AG04450 (cell line): ENCODE measurements at regions not wholly inside any gene's neighbourhood (a gene's known extent, or its start where the extent isn't known, plus 50 kb on each side); places are given as distances from the start of the nearest gene placed in this dataset.

Experiments used
- CTCF ChIA-PET: fragments of 300-600, 350-600 bp; formaldehyde crosslinking; extraction: SDS; loops from one replicate; lab custom pipeline; 2022; ENCODE audit warnings: antibody characterized with exemption, inconsistent platforms; lab: Charles Lee
- POLR2A ChIA-PET: fragments of 350-600 bp; formaldehyde crosslinking; extraction: SDS; loops from one replicate; lab custom pipeline; 2021; ENCODE audit warnings: antibody characterized with exemption, inconsistent platforms; lab: Yijun Ruan, JAX
- DNase-seq: peaks from one replicate; pipeline ENCODE4 v3.0.0-alpha.2; 2011; ENCODE audit warnings: low read depth, low spot score
- H3K27ac ChIP-seq: one replicate; pipeline ENCODE4 v1.5.1; 2012; ENCODE audit warnings: low read depth, low read length, control low read depth
- H3K27me3 ChIP-seq: one replicate; pipeline ENCODE4 v1.6.0; 2012; ENCODE audit warnings: low read length; ENCODE audit not compliant: control insufficient read depth, insufficient read depth
- H3K4me3 ChIP-seq: 2 replicates; pipeline ENCODE4 v1.5.1; 2011; ENCODE audit warnings: mild to moderate bottlenecking, low read depth, low read length, control low read depth
- H3K9me3 ChIP-seq: 2 replicates; pipeline ENCODE4 v1.5.1; 2012; ENCODE audit warnings: low read length; ENCODE audit not compliant: control insufficient read depth, insufficient read depth
- TF ChIP-seq, protein P1 (sequence below): IDR thresholded peaks from 2 replicates; pipeline ENCODE4 v1.5.1; 2011; ENCODE audit warnings: low read depth, low read length, control low read depth, inconsistent platforms

DNA sequence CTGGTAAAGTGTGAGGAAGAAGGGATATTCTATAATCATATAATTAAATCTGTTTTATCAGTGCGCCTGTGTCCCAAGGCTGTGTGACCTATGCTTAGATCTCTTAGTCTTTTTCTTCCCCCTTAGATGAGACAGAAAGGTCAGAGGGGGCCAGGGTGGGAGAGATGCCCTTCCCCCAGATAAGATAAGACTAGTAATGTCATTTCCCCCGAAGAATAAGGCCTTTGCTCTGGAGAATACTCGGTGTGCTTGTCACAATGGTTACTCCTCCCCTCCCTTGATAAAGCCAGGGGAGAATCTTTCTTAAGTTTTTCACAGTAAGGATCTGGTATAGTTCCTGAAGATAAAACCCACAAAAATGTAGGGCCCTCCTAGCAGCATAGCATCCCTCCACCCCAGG is 1041.8 kb downstream of the SORCS3 start:
- no peak for DNase-seq
- no peak overlapping the region for H3K27ac ChIP-seq
- H3K9me3 ChIP-seq, result peaks cover 17% of the 10 kb centered on the region; the same call in 1 of the 2 replicates
- ChIA-PET POLR2A (no interaction called here), CTCF (no interaction called here)
- no peak overlapping the region for H3K4me3 ChIP-seq
- TF ChIP-seq, protein P1, sequence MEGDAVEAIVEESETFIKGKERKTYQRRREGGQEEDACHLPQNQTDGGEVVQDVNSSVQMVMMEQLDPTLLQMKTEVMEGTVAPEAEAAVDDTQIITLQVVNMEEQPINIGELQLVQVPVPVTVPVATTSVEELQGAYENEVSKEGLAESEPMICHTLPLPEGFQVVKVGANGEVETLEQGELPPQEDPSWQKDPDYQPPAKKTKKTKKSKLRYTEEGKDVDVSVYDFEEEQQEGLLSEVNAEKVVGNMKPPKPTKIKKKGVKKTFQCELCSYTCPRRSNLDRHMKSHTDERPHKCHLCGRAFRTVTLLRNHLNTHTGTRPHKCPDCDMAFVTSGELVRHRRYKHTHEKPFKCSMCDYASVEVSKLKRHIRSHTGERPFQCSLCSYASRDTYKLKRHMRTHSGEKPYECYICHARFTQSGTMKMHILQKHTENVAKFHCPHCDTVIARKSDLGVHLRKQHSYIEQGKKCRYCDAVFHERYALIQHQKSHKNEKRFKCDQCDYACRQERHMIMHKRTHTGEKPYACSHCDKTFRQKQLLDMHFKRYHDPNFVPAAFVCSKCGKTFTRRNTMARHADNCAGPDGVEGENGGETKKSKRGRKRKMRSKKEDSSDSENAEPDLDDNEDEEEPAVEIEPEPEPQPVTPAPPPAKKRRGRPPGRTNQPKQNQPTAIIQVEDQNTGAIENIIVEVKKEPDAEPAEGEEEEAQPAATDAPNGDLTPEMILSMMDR, result no peak
- no peaks in the 10 kb centered on the region for H3K27me3 ChIP-seq

DNA sequence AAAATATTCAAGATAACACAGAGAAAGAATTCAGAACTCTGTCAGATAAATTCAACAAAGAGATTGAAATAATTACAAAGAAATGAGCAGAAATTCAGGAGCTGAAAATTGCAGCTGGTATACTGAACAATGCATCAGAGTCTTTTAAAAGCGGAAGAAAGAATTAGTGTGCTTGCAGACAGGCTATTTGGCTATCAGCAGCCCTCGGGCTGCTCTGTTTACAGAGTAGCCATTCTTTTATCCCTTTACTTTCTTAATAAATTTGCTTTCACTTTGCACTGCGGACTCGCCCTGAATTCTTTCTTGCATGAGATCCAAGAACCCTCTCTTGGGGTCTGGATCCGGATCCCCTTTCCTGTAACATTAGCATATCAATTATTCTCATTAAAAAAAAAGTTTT is 1040.0 kb downstream of the SORCS3 start:
- no peak for DNase-seq
- TF ChIP-seq, protein P1, result no peak
- CTCF ChIA-PET, result no interaction called here

DNA sequence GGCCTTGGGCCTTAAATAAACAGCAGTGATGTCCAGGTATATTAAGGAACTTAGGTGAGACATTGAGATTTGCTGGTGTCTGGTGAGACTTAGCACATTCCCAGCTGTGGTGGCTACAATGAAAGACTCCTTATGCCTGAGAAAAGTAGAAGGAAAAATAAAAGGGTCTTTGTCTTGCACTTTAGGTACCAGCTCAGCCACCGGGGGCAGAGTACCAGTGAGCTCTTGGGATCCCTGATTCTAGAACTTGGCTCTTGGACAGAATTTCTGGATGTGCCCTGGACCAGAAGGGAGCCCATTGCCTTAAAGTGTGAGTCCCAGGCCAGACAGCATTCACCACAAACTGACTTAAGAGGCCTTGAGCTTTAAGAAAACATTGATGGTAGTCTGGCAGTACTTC is 1038.7 kb downstream of the SORCS3 start:
- DNase-seq, result no peak
- Histone ChIP-seq H3K27me3 (no peaks in the 10 kb centered on the region), H3K27ac (no peak overlapping the region), H3K4me3 (no peak overlapping the region), H3K9me3 (peaks cover 17% of the 10 kb centered on the region; the same call in 1 of the 2 replicates)
- ChIA-PET CTCF (no interaction called here), POLR2A (no interaction called here)
- TF ChIP-seq, protein P1, result no peak

More for the DNA sequence above, 1040.0 kb downstream of the SORCS3 start:
- peaks cover 17% of the 10 kb centered on the region; the same call in 1 of the 2 replicates for H3K9me3 ChIP-seq
- no peaks in the 10 kb centered on the region for H3K27me3 ChIP-seq
- H3K4me3 ChIP-seq, result no peak overlapping the region
- no peak overlapping the region for H3K27ac ChIP-seq
- POLR2A ChIA-PET, result no interaction called here

DNA sequence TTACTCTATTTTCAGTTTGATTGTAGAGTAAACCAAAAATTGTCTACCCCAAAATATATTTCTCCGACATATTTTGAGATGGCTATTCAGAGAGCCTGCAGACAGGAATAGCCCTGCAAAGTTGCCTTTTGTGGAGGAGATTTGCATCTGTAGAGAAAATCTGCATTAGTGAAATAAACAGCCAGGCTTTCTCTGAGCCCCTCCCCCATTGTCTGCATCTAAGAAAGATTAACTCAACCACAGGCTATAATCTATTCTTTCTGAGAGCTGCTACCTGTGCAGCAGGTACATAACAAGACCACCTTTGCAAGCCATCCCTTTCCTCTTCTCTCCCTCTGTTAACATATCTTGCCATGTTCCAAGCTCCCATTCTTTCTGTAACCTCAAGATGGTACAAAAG is 1034.2 kb downstream of the SORCS3 start:
- Histone ChIP-seq H3K27me3 (no peaks in the 10 kb centered on the region), H3K27ac (no peak overlapping the region), H3K9me3 (peaks cover 13% of the 10 kb centered on the region), H3K4me3 (no peak overlapping the region)
- CTCF ChIA-PET, result no interaction called here
- POLR2A ChIA-PET, result no interaction called here
- TF ChIP-seq, protein P1, result no peak
- no peak for DNase-seq

DNA sequence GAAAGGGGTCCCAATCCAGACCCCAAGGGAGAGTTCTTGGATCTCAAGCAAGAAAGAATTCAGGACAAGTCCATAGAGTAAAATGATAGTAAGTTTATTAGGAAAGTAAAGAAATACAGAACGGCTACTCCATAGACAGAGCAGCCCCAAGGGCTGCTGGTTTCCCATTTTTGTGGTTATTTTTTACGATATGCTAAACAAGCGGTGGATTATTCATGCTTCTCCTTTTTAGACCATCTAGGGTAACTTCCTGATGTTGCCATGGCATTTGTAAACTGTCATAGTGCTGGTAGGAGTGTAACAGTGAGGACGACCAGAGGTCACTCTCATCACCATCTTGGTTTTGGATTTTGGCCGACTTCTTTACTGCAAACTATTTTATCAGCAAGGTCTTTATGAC is 1033.4 kb downstream of the SORCS3 start:
- ChIA-PET POLR2A (no interaction called here), CTCF (no interaction called here)
- Histone ChIP-seq H3K27me3 (no peaks in the 10 kb centered on the region), H3K4me3 (no peak overlapping the region), H3K27ac (no peak overlapping the region), H3K9me3 (peaks cover 5% of the 10 kb centered on the region)
- TF ChIP-seq, protein P1, result no peak
- DNase-seq, result no peak
